HEK293 (cell line): ENCODE measurements at regions not wholly inside any gene's neighbourhood (a gene's known extent, or its start where the extent isn't known, plus 50 kb on each side); places are given as distances from the start of the nearest gene placed in this dataset.

Source experiments
- CTCF ChIA-PET: fragments of 350-600 bp; formaldehyde crosslinking; extraction: SDS; loops from one replicate; lab custom pipeline; 2021; ENCODE audit warnings: antibody characterized with exemption; lab: Yijun Ruan, JAX
- POLR2A ChIA-PET: fragments of 300-600 bp; formaldehyde crosslinking; extraction: SDS; loops from one replicate; lab custom pipeline; 2020; ENCODE audit warnings: antibody characterized with exemption, inconsistent platforms; lab: Yijun Ruan, JAX
- H3K27ac ChIP-seq: fragments of 200-500 bp; sonication (Bioruptor generic); 2 replicates; pipeline ENCODE4 v1.5.1; 2014; ENCODE audit warnings: low read depth, low read length, control low read depth, inconsistent platforms; ENCODE audit errors: extremely low read depth
- H3K36me3 ChIP-seq, 2 experiments: fragments of 200-500 bp in 1 of 2; sonication (Bioruptor generic) in 1 of 2; 1 replicate in 1 of 2; 2 replicates in 1 of 2; pipeline ENCODE4 v1.5.1; 2014 to 2017; ENCODE audit warnings: inconsistent platforms in 2 of 2, low read length in 2 of 2; ENCODE audit not compliant: control insufficient read depth in 2 of 2, insufficient read depth in 1 of 2
- H3K4me1 ChIP-seq: fragments of 200-500 bp; sonication (Bioruptor generic); 2 replicates; pipeline ENCODE4 v1.5.1; 2014; ENCODE audit warnings: mild to moderate bottlenecking, low read length, inconsistent platforms; ENCODE audit not compliant: control insufficient read depth, insufficient read depth
- H3K4me3 ChIP-seq: 2 replicates; pipeline ENCODE4 v1.5.1; 2011; ENCODE audit warnings: low read depth, mild to moderate bottlenecking, control low read depth, low read length, moderate library complexity
- H3K9me3 ChIP-seq: fragments of 200-500 bp; sonication (Bioruptor generic); 2 replicates; pipeline ENCODE4 v1.5.1; 2014; ENCODE audit warnings: low read depth, low read length, inconsistent platforms; ENCODE audit not compliant: control insufficient read depth, insufficient read depth
- OSR2 ChIP-seq: fragments of 450-650 bp; formaldehyde crosslinking; IDR thresholded peaks from 2 replicates; pipeline ENCODE4 v1.5.1; 2016; ENCODE audit warnings: missing biosample characterization, missing genetic modification characterization
- TRIM28 ChIP-seq: IDR thresholded peaks from 2 replicates; pipeline ENCODE4 v1.6.1; 2011; ENCODE audit warnings: low read length, control low read depth, borderline replicate concordance
- ZBTB6 ChIP-seq: fragments of 450-650 bp; formaldehyde crosslinking; IDR thresholded peaks from 2 replicates; pipeline ENCODE4 v1.5.1; 2017; ENCODE audit warnings: missing biosample characterization, missing genetic modification characterization
- ZNF121 ChIP-seq: fragments of 450-650 bp; formaldehyde crosslinking; IDR thresholded peaks from 2 replicates; pipeline ENCODE4 v1.5.1; 2016; ENCODE audit warnings: missing biosample characterization, missing genetic modification characterization
- ZNF146 ChIP-seq: fragments of 450-650 bp; formaldehyde crosslinking; IDR thresholded peaks from 2 replicates; pipeline ENCODE4 v1.5.1; 2016; ENCODE audit warnings: missing biosample characterization, missing genetic modification characterization
- ZNF169 ChIP-seq: fragments of 450-650 bp; formaldehyde crosslinking; IDR thresholded peaks from 2 replicates; pipeline ENCODE4 v1.5.1; 2016; ENCODE audit warnings: missing biosample characterization, missing genetic modification characterization
- ZNF175 ChIP-seq: fragments of 450-650 bp; formaldehyde crosslinking; IDR thresholded peaks from 2 replicates; pipeline ENCODE4 v1.5.1; 2016; ENCODE audit warnings: missing biosample characterization, missing genetic modification characterization
- ZNF266 ChIP-seq: fragments of 450-650 bp; formaldehyde crosslinking; IDR thresholded peaks from 2 replicates; pipeline ENCODE4 v1.5.1; 2016; ENCODE audit warnings: missing biosample characterization, missing genetic modification characterization, low read depth
- ZNF354C ChIP-seq: fragments of 450-650 bp; formaldehyde crosslinking; IDR thresholded peaks from 2 replicates; pipeline ENCODE4 v1.5.1; 2016; ENCODE audit warnings: missing biosample characterization, missing genetic modification characterization, low read depth, borderline replicate concordance
- ZNF366 ChIP-seq: fragments of 450-650 bp; formaldehyde crosslinking; conservative IDR thresholded peaks from 2 replicates; pipeline ENCODE4 v1.5.1; 2016; ENCODE audit warnings: missing biosample characterization, missing genetic modification characterization
- ZNF48 ChIP-seq: fragments of 450-650 bp; formaldehyde crosslinking; IDR thresholded peaks from 2 replicates; pipeline ENCODE4 v1.5.1; 2016; ENCODE audit warnings: missing biosample characterization, missing genetic modification characterization
- ZNF529 ChIP-seq: fragments of 450-650 bp; formaldehyde crosslinking; IDR thresholded peaks from 2 replicates; pipeline ENCODE4 v1.5.1; 2017; ENCODE audit warnings: missing genetic modification characterization, missing biosample characterization; ENCODE audit not compliant: insufficient replicate concordance
- ZNF555 ChIP-seq: fragments of 450-650 bp; formaldehyde crosslinking; conservative IDR thresholded peaks from 2 replicates; pipeline ENCODE4 v1.5.1; 2017; ENCODE audit warnings: missing biosample characterization, mild to moderate bottlenecking, missing genetic modification characterization, inconsistent platforms
- ZNF571 ChIP-seq: fragments of 450-650 bp; formaldehyde crosslinking; IDR thresholded peaks from 2 replicates; pipeline ENCODE4 v1.5.0; 2017; ENCODE audit warnings: missing biosample characterization, missing genetic modification characterization
- ZNF670 ChIP-seq: fragments of 450-650 bp; formaldehyde crosslinking; IDR thresholded peaks from 2 replicates; pipeline ENCODE4 v1.5.1; 2016; ENCODE audit warnings: missing biosample characterization, missing genetic modification characterization, low read depth
- ZNF677 ChIP-seq: fragments of 450-650 bp; IDR thresholded peaks from 2 replicates; pipeline ENCODE4 v1.5.0; 2018; ENCODE audit warnings: missing biosample characterization, mild to moderate bottlenecking, missing genetic modification characterization, moderate library complexity
- ZNF692 ChIP-seq: fragments of 450-650 bp; formaldehyde crosslinking; IDR thresholded peaks from 2 replicates; pipeline ENCODE4 v1.5.1; 2016; ENCODE audit warnings: missing biosample characterization, missing genetic modification characterization
- ZNF777 ChIP-seq: fragments of 450-650 bp; formaldehyde crosslinking; IDR thresholded peaks from 2 replicates; pipeline ENCODE4 v1.5.1; 2017; ENCODE audit warnings: missing biosample characterization, missing genetic modification characterization, borderline replicate concordance
- ZNF830 ChIP-seq: fragments of 450-650 bp; IDR thresholded peaks from 2 replicates; pipeline ENCODE4 v1.5.0; 2018; ENCODE audit warnings: missing biosample characterization, missing genetic modification characterization, low read depth, mild to moderate bottlenecking, moderate library complexity
- ZSCAN23 ChIP-seq: fragments of 450-650 bp; formaldehyde crosslinking; IDR thresholded peaks from 2 replicates; pipeline ENCODE4 v1.5.1; 2016; ENCODE audit warnings: missing biosample characterization, missing genetic modification characterization
- TF ChIP-seq, protein P1 (sequence below): IDR thresholded peaks from 2 replicates; pipeline ENCODE4 v1.6.1; 2011; ENCODE audit warnings: mild to moderate bottlenecking, low read depth, low read length, borderline replicate concordance
- TF ChIP-seq, protein P2 (sequence below): fragments of 450-650 bp; formaldehyde crosslinking; IDR thresholded peaks from 2 replicates; pipeline ENCODE4 v1.5.1; 2016; ENCODE audit warnings: missing biosample characterization, missing genetic modification characterization, low read depth
- TF ChIP-seq, protein P3 (sequence below): fragments of 450-650 bp; formaldehyde crosslinking; IDR thresholded peaks from 2 replicates; pipeline ENCODE4 v1.5.1; 2016; ENCODE audit warnings: missing biosample characterization, missing genetic modification characterization
- TF ChIP-seq, protein P4 (sequence below): fragments of 450-650 bp; formaldehyde crosslinking; IDR thresholded peaks from 2 replicates; pipeline ENCODE4 v1.5.1; 2016; ENCODE audit warnings: missing biosample characterization, missing genetic modification characterization

GRCh38 chr6:4270776-4271175 lies 135.4 kb upstream of the ECI2 start:
- Histone ChIP-seq H3K36me3 (no peaks in the 10 kb centered on the region), H3K4me1 (peaks cover 3% of the 10 kb centered on the region; the same call in 1 of the 2 replicates), H3K27ac (no peak overlapping the region)
- POLR2A ChIA-PET, result no interaction called here
- CTCF ChIA-PET, result interaction anchor here (1.1 to 1.4 kb wide), 2 partner anchors 10 to 17 kb away, joined by 4 to 6 read pairs; no protein-coding TSS in a partner anchor
- TF ChIP-seq ZNF777 (tag by site-specific recombination), result no peak
- TF ChIP-seq ZNF146 (tag by site-specific recombination), result no peak
- TF ChIP-seq, protein P1, sequence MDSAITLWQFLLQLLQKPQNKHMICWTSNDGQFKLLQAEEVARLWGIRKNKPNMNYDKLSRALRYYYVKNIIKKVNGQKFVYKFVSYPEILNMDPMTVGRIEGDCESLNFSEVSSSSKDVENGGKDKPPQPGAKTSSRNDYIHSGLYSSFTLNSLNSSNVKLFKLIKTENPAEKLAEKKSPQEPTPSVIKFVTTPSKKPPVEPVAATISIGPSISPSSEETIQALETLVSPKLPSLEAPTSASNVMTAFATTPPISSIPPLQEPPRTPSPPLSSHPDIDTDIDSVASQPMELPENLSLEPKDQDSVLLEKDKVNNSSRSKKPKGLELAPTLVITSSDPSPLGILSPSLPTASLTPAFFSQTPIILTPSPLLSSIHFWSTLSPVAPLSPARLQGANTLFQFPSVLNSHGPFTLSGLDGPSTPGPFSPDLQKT, result no peak
- no peak for TF ChIP-seq ZNF830 (tag by site-specific recombination)
- no peak for TF ChIP-seq OSR2
- TF ChIP-seq, all 188 proteins: peak for 0
- no peaks in the 10 kb centered on the region for H3K9me3 ChIP-seq
- H3K4me3 ChIP-seq, result no peak overlapping the region

GRCh38 chr6:4270001-4270400 lies 134.6 kb upstream of the ECI2 start:
- Histone ChIP-seq H3K4me3 (no peak overlapping the region), H3K36me3 (no peaks in the 10 kb centered on the region), H3K27ac (no peak overlapping the region), H3K9me3 (no peaks in the 10 kb centered on the region), H3K4me1 (peaks cover 3% of the 10 kb centered on the region; the same call in 1 of the 2 replicates)
- no peak for TF ChIP-seq ZNF354C
- no peak for TF ChIP-seq ZNF555
- no peak for TF ChIP-seq ZSCAN23 (tag by site-specific recombination)
- TF ChIP-seq ZNF677, result no peak
- TF ChIP-seq, protein P2, sequence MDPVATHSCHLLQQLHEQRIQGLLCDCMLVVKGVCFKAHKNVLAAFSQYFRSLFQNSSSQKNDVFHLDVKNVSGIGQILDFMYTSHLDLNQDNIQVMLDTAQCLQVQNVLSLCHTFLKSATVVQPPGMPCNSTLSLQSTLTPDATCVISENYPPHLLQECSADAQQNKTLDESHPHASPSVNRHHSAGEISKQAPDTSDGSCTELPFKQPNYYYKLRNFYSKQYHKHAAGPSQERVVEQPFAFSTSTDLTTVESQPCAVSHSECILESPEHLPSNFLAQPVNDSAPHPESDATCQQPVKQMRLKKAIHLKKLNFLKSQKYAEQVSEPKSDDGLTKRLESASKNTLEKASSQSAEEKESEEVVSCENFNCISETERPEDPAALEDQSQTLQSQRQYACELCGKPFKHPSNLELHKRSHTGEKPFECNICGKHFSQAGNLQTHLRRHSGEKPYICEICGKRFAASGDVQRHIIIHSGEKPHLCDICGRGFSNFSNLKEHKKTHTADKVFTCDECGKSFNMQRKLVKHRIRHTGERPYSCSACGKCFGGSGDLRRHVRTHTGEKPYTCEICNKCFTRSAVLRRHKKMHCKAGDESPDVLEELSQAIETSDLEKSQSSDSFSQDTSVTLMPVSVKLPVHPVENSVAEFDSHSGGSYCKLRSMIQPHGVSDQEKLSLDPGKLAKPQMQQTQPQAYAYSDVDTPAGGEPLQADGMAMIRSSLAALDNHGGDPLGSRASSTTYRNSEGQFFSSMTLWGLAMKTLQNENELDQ, result no peak
- no peak for TF ChIP-seq ZNF692 (tag by site-specific recombination)
- CTCF ChIA-PET, result no interaction called here
- POLR2A ChIA-PET, result no interaction called here

DNA sequence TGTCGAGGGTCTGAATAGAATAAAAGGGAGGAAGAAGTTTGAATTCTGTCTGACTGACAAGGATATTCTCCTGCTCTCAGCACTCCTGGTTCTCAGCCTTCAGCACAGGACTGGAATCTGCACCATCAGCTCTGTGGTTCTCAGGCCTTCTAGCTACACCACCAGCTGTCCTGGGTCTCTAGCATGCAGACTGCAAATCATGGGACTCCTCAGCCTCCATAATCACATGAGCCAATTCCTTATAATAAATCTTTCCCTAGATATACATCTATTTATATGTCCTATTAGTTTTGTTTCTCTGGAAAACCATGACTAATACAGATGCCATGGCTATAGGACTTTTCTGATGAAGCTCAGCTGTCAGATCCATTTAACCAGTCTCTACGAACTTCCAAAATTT lies 132.8 kb upstream of the ECI2 start:
- Histone ChIP-seq H3K9me3 (no peaks in the 10 kb centered on the region), H3K36me3 (no peaks in the 10 kb centered on the region), H3K4me3 (no peak overlapping the region), H3K4me1 (no peaks in the 10 kb centered on the region), H3K27ac (no peak overlapping the region)
- ChIA-PET POLR2A (no interaction called here), CTCF (interaction anchor here (0.6 kb wide), 1 partner anchor 25 kb away, joined by 3 read pairs; no protein-coding TSS in a partner anchor)
- TF ChIP-seq, protein P3, sequence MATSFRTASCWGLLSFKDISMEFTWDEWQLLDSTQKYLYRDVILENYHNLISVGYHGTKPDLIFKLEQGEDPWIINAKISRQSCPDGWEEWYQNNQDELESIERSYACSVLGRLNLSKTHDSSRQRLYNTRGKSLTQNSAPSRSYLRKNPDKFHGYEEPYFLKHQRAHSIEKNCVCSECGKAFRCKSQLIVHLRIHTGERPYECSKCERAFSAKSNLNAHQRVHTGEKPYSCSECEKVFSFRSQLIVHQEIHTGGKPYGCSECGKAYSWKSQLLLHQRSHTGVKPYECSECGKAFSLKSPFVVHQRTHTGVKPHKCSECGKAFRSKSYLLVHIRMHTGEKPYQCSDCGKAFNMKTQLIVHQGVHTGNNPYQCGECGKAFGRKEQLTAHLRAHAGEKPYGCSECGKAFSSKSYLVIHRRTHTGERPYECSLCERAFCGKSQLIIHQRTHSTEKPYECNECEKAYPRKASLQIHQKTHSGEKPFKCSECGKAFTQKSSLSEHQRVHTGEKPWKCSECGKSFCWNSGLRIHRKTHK (tag by site-specific recombination), result no peak
- TF ChIP-seq ZNF670, result no peak
- TF ChIP-seq ZNF571 (tag by site-specific recombination), result no peak
- no peak for TF ChIP-seq ZNF121 (tag by site-specific recombination)
- TF ChIP-seq ZNF266, result no peak
- no peak for TF ChIP-seq ZNF169
- no peak for TF ChIP-seq ZNF175 (tag by site-specific recombination)
- TF ChIP-seq, protein P4, sequence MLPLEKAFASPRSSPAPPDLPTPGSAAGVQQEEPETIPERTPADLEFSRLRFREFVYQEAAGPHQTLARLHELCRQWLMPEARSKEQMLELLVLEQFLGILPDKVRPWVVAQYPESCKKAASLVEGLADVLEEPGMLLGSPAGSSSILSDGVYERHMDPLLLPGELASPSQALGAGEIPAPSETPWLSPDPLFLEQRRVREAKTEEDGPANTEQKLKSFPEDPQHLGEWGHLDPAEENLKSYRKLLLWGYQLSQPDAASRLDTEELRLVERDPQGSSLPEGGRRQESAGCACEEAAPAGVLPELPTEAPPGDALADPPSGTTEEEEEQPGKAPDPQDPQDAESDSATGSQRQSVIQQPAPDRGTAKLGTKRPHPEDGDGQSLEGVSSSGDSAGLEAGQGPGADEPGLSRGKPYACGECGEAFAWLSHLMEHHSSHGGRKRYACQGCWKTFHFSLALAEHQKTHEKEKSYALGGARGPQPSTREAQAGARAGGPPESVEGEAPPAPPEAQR (tag by site-specific recombination), result no peak
- TF ChIP-seq ZBTB6 (tag by site-specific recombination), result no peak
- TF ChIP-seq TRIM28, result no peak
- no peak for TF ChIP-seq ZNF529
- no peak for TF ChIP-seq ZNF48
- no peak for TF ChIP-seq ZNF366 (tag by site-specific recombination)
